ENCODE measurements at regions not wholly inside any gene's neighbourhood (a gene's known extent, or its start where the extent isn't known, plus 50 kb on each side); places are given as distances from the start of the nearest gene placed in this dataset.
"Not testable (repeated sequence)": the region's sequence is repeated elsewhere in the genome, so short reads cannot be mapped to it uniquely, and the experiment has no call there.

- no peaks in the 10 kb centered on the region for H3K27me3 ChIP-seq (ENCODE audit: control insufficient read depth, insufficient read depth)
- no peaks in the 10 kb centered on the region for H3K4me1 ChIP-seq (ENCODE audit: control insufficient read depth, insufficient read depth, low read length)
- WGBS = 79% methylated on average over 3 of the region's 3 CpGs
- DNase-seq (no peak), ATAC-seq (no peak)
- H3K9me3 ChIP-seq (ENCODE audit: control insufficient read depth, low read length) = no peaks in the 10 kb centered on the region
- intact Hi-C loops (cut with DNase I) = no loop called here
- no peak overlapping the region for H3K4me3 ChIP-seq (ENCODE audit: low read length)
- H3K27ac ChIP-seq (ENCODE audit: low read length) = no peak overlapping the region
These were observed 131.3 kb downstream of the LPIN1 start for GRCh38 chr2:11877764-11878163.

GRCh38 chr2:11885253-11885652 lies 138.8 kb downstream of the LPIN1 start:
- not testable (repeated sequence) for H3K4me1 ChIP-seq (ENCODE audit: control insufficient read depth, insufficient read depth, low read length); ATAC-seq
- 82% methylated on average over 4 of the region's 4 CpGs for WGBS

GRCh38 chr2:11886899-11887298 lies 140.5 kb downstream of the LPIN1 start:
- 94% methylated on average over 8 of the region's 8 CpGs for WGBS
- H3K4me3 ChIP-seq (ENCODE audit: low read length); H3K27me3 ChIP-seq (ENCODE audit: control insufficient read depth, insufficient read depth); H3K4me1 ChIP-seq (ENCODE audit: control insufficient read depth, insufficient read depth, low read length); intact Hi-C loops (cut with DNase I); H3K27ac ChIP-seq (ENCODE audit: low read length); DNase-seq; H3K9me3 ChIP-seq (ENCODE audit: control insufficient read depth, low read length); ATAC-seq: not testable (repeated sequence)

More at GRCh38 chr2:11885253-11885652, 138.8 kb downstream of the LPIN1 start:
- DNase-seq; H3K27ac ChIP-seq (ENCODE audit: low read length); intact Hi-C loops (cut with DNase I); H3K9me3 ChIP-seq (ENCODE audit: control insufficient read depth, low read length); H3K4me3 ChIP-seq (ENCODE audit: low read length); H3K27me3 ChIP-seq (ENCODE audit: control insufficient read depth, insufficient read depth): not testable (repeated sequence)

- no peaks in the 10 kb centered on the region for H3K4me1 ChIP-seq (ENCODE audit: control insufficient read depth, insufficient read depth, low read length)
- DNase-seq (no peak), ATAC-seq (no peak)
- no peaks in the 10 kb centered on the region for H3K27me3 ChIP-seq (ENCODE audit: control insufficient read depth, insufficient read depth)
- WGBS = 74% methylated on average over 2 of the region's 2 CpGs
- H3K27ac ChIP-seq (ENCODE audit: low read length) = no peak overlapping the region
- no peak overlapping the region for H3K4me3 ChIP-seq (ENCODE audit: low read length)
- intact Hi-C loops (cut with DNase I) = no loop called here
- no peaks in the 10 kb centered on the region for H3K9me3 ChIP-seq (ENCODE audit: control insufficient read depth, low read length)
These were observed 142.8 kb downstream of the LPIN1 start for GRCh38 chr2:11889101-11889850.

- Histone ChIP-seq H3K9me3 (ENCODE audit: control insufficient read depth, low read length) (no peaks in the 10 kb centered on the region), H3K27ac (ENCODE audit: low read length) (no peak overlapping the region), H3K4me3 (ENCODE audit: low read length) (no peak overlapping the region), H3K27me3 (ENCODE audit: control insufficient read depth, insufficient read depth) (no peaks in the 10 kb centered on the region), H3K4me1 (ENCODE audit: control insufficient read depth, insufficient read depth, low read length) (no peaks in the 10 kb centered on the region)
- WGBS = 88% methylated on average over 1 of the region's 1 CpG
- ATAC-seq (no peak), DNase-seq (no peak)
- intact Hi-C loops (cut with DNase I) = no loop called here
These were observed 143.4 kb downstream of the LPIN1 start for GRCh38 chr2:11889854-11890253.

GRCh38 chr2:11891028-11891427 lies 144.6 kb downstream of the LPIN1 start:
- no peak for ATAC-seq
- intact Hi-C loops (cut with DNase I) = no loop called here
- 64% methylated on average over 5 of the region's 5 CpGs for WGBS

GRCh38 chr2:11891671-11892440 lies 145.4 kb downstream of the LPIN1 start:
- 78% methylated on average over 4 of the region's 4 CpGs for WGBS
- Histone ChIP-seq H3K9me3 (ENCODE audit: control insufficient read depth, low read length) (no peaks in the 10 kb centered on the region), H3K27ac (ENCODE audit: low read length) (no peak overlapping the region), H3K4me3 (ENCODE audit: low read length) (no peak overlapping the region), H3K27me3 (ENCODE audit: control insufficient read depth, insufficient read depth) (no peaks in the 10 kb centered on the region), H3K4me1 (ENCODE audit: control insufficient read depth, insufficient read depth, low read length) (no peaks in the 10 kb centered on the region)
- intact Hi-C loops (cut with DNase I) = no loop called here
- DNase-seq (no peak), ATAC-seq (no peak)

More at GRCh38 chr2:11891028-11891427, 144.6 kb downstream of the LPIN1 start:
- no peak overlapping the region for H3K27ac ChIP-seq (ENCODE audit: low read length)
- no peak for DNase-seq
- no peak overlapping the region for H3K4me3 ChIP-seq (ENCODE audit: low read length)
- no peaks in the 10 kb centered on the region for H3K4me1 ChIP-seq (ENCODE audit: control insufficient read depth, insufficient read depth, low read length)
- H3K27me3 ChIP-seq (ENCODE audit: control insufficient read depth, insufficient read depth) = no peaks in the 10 kb centered on the region
- H3K9me3 ChIP-seq (ENCODE audit: control insufficient read depth, low read length) = no peaks in the 10 kb centered on the region

- H3K9me3 ChIP-seq (ENCODE audit: control insufficient read depth, low read length) = no peaks in the 10 kb centered on the region
- intact Hi-C loops (cut with DNase I) = no loop called here
- ATAC-seq (no peak), DNase-seq (no peak)
- WGBS = 71% methylated on average over 3 of the region's 3 CpGs
- no peak overlapping the region for H3K4me3 ChIP-seq (ENCODE audit: low read length)
- no peaks in the 10 kb centered on the region for H3K4me1 ChIP-seq (ENCODE audit: control insufficient read depth, insufficient read depth, low read length)
- no peaks in the 10 kb centered on the region for H3K27me3 ChIP-seq (ENCODE audit: control insufficient read depth, insufficient read depth)
- H3K27ac ChIP-seq (ENCODE audit: low read length) = no peak overlapping the region
These were observed 150.0 kb downstream of the LPIN1 start for GRCh38 chr2:11896386-11896785.

GRCh38 chr2:11898576-11898975 lies 152.1 kb downstream of the LPIN1 start:
- H3K4me1 ChIP-seq (ENCODE audit: control insufficient read depth, insufficient read depth, low read length) = no peaks in the 10 kb centered on the region
- WGBS = 80% methylated on average over 3 of the region's 3 CpGs
- DNase-seq = no peak
- H3K27me3 ChIP-seq (ENCODE audit: control insufficient read depth, insufficient read depth) = no peaks in the 10 kb centered on the region
- intact Hi-C loops (cut with DNase I) = no loop called here
- H3K9me3 ChIP-seq (ENCODE audit: control insufficient read depth, low read length) = no peaks in the 10 kb centered on the region
- H3K4me3 ChIP-seq (ENCODE audit: low read length) = no peak overlapping the region
- no peak overlapping the region for H3K27ac ChIP-seq (ENCODE audit: low read length)
- ATAC-seq = no peak

GRCh38 chr2:11899264-11899818 lies 152.9 kb downstream of the LPIN1 start:
- no peak overlapping the region for H3K4me3 ChIP-seq (ENCODE audit: low read length)
- DNase-seq (no peak), ATAC-seq (no peak)
- 86% methylated on average over 7 of the region's 7 CpGs for WGBS
- H3K9me3 ChIP-seq (ENCODE audit: control insufficient read depth, low read length) = no peaks in the 10 kb centered on the region
- no peaks in the 10 kb centered on the region for H3K27me3 ChIP-seq (ENCODE audit: control insufficient read depth, insufficient read depth)
- no peak overlapping the region for H3K27ac ChIP-seq (ENCODE audit: low read length)
- no peaks in the 10 kb centered on the region for H3K4me1 ChIP-seq (ENCODE audit: control insufficient read depth, insufficient read depth, low read length)
- intact Hi-C loops (cut with DNase I) = no loop called here

GRCh38 chr2:11900891-11901290 lies 154.5 kb downstream of the LPIN1 start:
- H3K4me1 ChIP-seq (ENCODE audit: control insufficient read depth, insufficient read depth, low read length); ATAC-seq; H3K27me3 ChIP-seq (ENCODE audit: control insufficient read depth, insufficient read depth); H3K9me3 ChIP-seq (ENCODE audit: control insufficient read depth, low read length); intact Hi-C loops (cut with DNase I); H3K4me3 ChIP-seq (ENCODE audit: low read length); DNase-seq; H3K27ac ChIP-seq (ENCODE audit: low read length): not testable (repeated sequence)
- WGBS = 88% methylated on average over 4 of the region's 4 CpGs
